GM18519 (cell line): ENCODE measurements at regions not wholly inside any gene's neighbourhood (a gene's known extent, or its start where the extent isn't known, plus 50 kb on each side); places are given as distances from the start of the nearest gene placed in this dataset.

Experiments
- ATAC-seq: cut with Tn5 transposase; IDR thresholded peaks from one replicate; pipeline ENCODE4 v1.9.1; 2021; ENCODE audit warnings: mild to moderate bottlenecking, moderate library complexity; ENCODE audit not compliant: unreplicated experiment, low FRiP score

GRCh38 chr10:33532901-33533300, 198.4 kb upstream of the NRP1 start:
- no peak for ATAC-seq

- no peak for ATAC-seq
These were observed 194.8 kb upstream of the NRP1 start for GRCh38 chr10:33529234-33529633.

- no peak for ATAC-seq
These were observed 190.5 kb upstream of the NRP1 start for GRCh38 chr10:33524966-33525365.

- ATAC-seq: no peak
These were observed 189.6 kb upstream of the NRP1 start for GRCh38 chr10:33524041-33524440.

GRCh38 chr10:33523236-33523792, 188.8 kb upstream of the NRP1 start:
- ATAC-seq: no peak

- ATAC-seq: no peak
These were observed 187.4 kb upstream of the NRP1 start for GRCh38 chr10:33521904-33522303.

GRCh38 chr10:33521062-33521461, 186.6 kb upstream of the NRP1 start:
- ATAC-seq: no peak

- no peak for ATAC-seq
These were observed 185.8 kb upstream of the NRP1 start for GRCh38 chr10:33520223-33520622.

GRCh38 chr10:33519130-33519860, 184.8 kb upstream of the NRP1 start:
- ATAC-seq: no peak

- no peak for ATAC-seq
These were observed 175.7 kb upstream of the NRP1 start for GRCh38 chr10:33510206-33510605.

GRCh38 chr10:33509231-33509831, 174.9 kb upstream of the NRP1 start:
- ATAC-seq: peak; percentile 70

- no peak for ATAC-seq
These were observed 173.4 kb upstream of the NRP1 start for GRCh38 chr10:33507662-33508425.

- ATAC-seq: peak; percentile 80
These were observed 172.6 kb upstream of the NRP1 start for GRCh38 chr10:33506838-33507661.

GRCh38 chr10:33506391-33506790, 171.9 kb upstream of the NRP1 start:
- peak; percentile 5 for ATAC-seq

GRCh38 chr10:33501161-33501560, 166.7 kb upstream of the NRP1 start:
- ATAC-seq: no peak

GRCh38 chr10:33498391-33498891, 164.0 kb upstream of the NRP1 start:
- no peak for ATAC-seq

- ATAC-seq: no peak
These were observed 162.9 kb upstream of the NRP1 start for GRCh38 chr10:33497338-33497737.

- ATAC-seq: no peak
These were observed 161.6 kb upstream of the NRP1 start for GRCh38 chr10:33496096-33496495.

- ATAC-seq: no peak
These were observed 160.3 kb upstream of the NRP1 start for GRCh38 chr10:33494694-33495265.

- no peak for ATAC-seq
These were observed 159.5 kb upstream of the NRP1 start for GRCh38 chr10:33493978-33494377.
